HFFc6 (cell line): ENCODE measurements at regions not wholly inside any gene's neighbourhood (a gene's known extent, or its start where the extent isn't known, plus 50 kb on each side); places are given as distances from the start of the nearest gene placed in this dataset.

Experiments
- DNase-seq: peaks from one replicate; pipeline ENCODE4 v3.0.0-alpha.2; 2018
- H3K27ac Mint-ChIP-seq: 2 replicates; pipeline ENCODE4 v1.8.0; 2020; ENCODE audit warnings: mild to moderate bottlenecking, mixed read lengths
- H3K27me3 Mint-ChIP-seq: 2 replicates; pipeline ENCODE4 v1.8.0; 2021; ENCODE audit warnings: mild to moderate bottlenecking, moderate library complexity, mixed read lengths; ENCODE audit not compliant: insufficient read depth
- H3K36me3 Mint-ChIP-seq: 2 replicates; pipeline ENCODE4 v1.8.0; 2021; ENCODE audit warnings: low read depth, mixed read lengths
- H3K4me1 Mint-ChIP-seq: 2 replicates; pipeline ENCODE4 v1.8.0; 2020; ENCODE audit warnings: low read depth, mixed read lengths
- H3K4me3 Mint-ChIP-seq: 2 replicates; pipeline ENCODE4 v1.8.0; 2020; ENCODE audit warnings: mild to moderate bottlenecking, moderate library complexity, mixed read lengths
- H3K9me3 Mint-ChIP-seq: 2 replicates; pipeline ENCODE4 v1.8.0; 2020; ENCODE audit warnings: mild to moderate bottlenecking, mixed read lengths
- TF ChIP-seq, protein P1 (sequence below): fragments of 200-600 bp; sonication (generic); IDR thresholded peaks from 2 replicates; pipeline ENCODE4 v1.5.0; 2021; ENCODE audit warnings: antibody characterized with exemption, mild to moderate bottlenecking

DNA sequence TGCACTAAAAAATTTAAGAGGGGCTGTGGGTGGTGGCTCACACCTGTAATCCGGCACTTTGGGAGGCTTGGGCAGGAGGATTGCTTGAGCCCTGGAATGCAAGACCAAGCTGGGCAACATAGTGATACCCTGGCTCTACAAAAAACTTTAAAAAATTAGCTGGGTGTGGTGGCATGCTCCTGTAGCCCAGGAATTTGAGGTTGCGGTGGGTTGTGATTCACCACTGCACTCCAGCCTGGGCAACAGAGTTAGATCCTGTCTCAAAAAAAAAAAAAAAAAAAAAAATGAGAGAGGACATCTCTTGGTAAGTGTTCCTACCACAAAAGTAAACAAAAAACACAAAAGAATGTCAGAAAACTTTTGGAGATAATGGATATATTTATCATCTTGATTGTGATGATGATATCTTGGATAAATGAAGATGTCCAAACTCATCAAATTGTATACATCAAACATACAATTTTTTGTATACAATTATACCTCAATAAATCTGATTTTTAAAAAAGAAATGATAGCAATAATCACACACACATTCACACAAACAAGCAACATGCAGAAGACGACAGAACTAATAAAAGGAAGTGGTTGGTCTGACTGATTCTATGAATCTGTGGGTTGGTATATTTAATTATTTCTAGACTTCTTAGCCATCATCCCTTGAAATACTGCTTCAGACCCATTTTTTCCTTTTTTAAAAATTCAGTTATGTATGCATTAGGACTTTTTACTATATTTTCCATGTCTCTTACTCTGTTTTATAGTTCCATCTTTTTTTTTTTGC, 465.9 kb downstream of the PLA2G4A start:
- Mint-ChIP-seq H3K4me3 (no peak overlapping the region), H3K9me3 (peaks cover 37% of the 10 kb centered on the region)
- TF ChIP-seq, protein P1, sequence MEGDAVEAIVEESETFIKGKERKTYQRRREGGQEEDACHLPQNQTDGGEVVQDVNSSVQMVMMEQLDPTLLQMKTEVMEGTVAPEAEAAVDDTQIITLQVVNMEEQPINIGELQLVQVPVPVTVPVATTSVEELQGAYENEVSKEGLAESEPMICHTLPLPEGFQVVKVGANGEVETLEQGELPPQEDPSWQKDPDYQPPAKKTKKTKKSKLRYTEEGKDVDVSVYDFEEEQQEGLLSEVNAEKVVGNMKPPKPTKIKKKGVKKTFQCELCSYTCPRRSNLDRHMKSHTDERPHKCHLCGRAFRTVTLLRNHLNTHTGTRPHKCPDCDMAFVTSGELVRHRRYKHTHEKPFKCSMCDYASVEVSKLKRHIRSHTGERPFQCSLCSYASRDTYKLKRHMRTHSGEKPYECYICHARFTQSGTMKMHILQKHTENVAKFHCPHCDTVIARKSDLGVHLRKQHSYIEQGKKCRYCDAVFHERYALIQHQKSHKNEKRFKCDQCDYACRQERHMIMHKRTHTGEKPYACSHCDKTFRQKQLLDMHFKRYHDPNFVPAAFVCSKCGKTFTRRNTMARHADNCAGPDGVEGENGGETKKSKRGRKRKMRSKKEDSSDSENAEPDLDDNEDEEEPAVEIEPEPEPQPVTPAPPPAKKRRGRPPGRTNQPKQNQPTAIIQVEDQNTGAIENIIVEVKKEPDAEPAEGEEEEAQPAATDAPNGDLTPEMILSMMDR: no peak

GRCh38 chr1:187300081-187300480, 471.3 kb downstream of the PLA2G4A start:
- H3K4me1 Mint-ChIP-seq: no peaks in the 10 kb centered on the region
- H3K27ac Mint-ChIP-seq: no peak overlapping the region
- peaks cover 19% of the 10 kb centered on the region for H3K9me3 Mint-ChIP-seq
- DNase-seq: no peak
- no peaks in the 10 kb centered on the region for H3K27me3 Mint-ChIP-seq
- H3K36me3 Mint-ChIP-seq: peaks cover 6% of the 10 kb centered on the region; the same call in 1 of the 2 replicates
- no peak overlapping the region for H3K4me3 Mint-ChIP-seq
- TF ChIP-seq, protein P1: no peak

More for the DNA sequence above, 465.9 kb downstream of the PLA2G4A start:
- Mint-ChIP-seq H3K36me3 (peaks cover 5% of the 10 kb centered on the region; the same call in 1 of the 2 replicates), H3K27ac (no peak overlapping the region), H3K27me3 (no peaks in the 10 kb centered on the region), H3K4me1 (no peaks in the 10 kb centered on the region)
- DNase-seq: no peak

GRCh38 chr1:187306710-187307415, 478.1 kb downstream of the PLA2G4A start:
- no peaks in the 10 kb centered on the region for H3K4me1 Mint-ChIP-seq

DNA sequence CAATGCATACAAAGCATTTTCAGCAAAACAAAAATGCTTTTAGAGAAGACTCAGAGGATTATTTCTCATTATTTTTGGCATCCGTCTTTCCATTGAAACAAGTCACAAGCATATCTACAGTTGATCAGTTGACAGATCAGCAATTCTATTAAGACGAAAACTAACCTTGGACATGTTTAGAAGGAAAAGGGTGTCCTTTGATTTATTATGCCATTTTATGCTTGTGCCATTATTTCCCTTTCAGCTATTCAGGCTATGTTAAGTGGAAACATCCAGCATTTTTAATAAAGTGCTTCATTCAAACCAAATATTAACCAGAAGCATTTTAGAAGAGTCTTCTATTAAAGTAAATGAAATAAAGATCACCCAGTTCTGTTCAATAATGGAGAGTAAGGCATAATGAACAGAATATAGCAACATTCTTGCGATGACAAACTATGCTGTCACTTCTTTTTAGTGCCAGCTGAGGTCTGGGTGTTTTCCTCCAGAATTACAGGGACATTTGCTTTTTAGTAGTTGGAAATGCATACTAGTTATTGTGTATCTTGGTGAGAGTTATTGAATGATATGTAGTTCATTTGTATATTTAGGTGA, 481.4 kb downstream of the PLA2G4A start:
- H3K4me3 Mint-ChIP-seq: no peak overlapping the region
- no peak overlapping the region for H3K27ac Mint-ChIP-seq
- H3K4me1 Mint-ChIP-seq: no peaks in the 10 kb centered on the region
- no peaks in the 10 kb centered on the region for H3K36me3 Mint-ChIP-seq
- DNase-seq: no peak
- TF ChIP-seq, protein P1: no peak
- no peaks in the 10 kb centered on the region for H3K27me3 Mint-ChIP-seq
- H3K9me3 Mint-ChIP-seq: peaks cover 15% of the 10 kb centered on the region

More at GRCh38 chr1:187306710-187307415, 478.1 kb downstream of the PLA2G4A start:
- TF ChIP-seq, protein P1: no peak
- Mint-ChIP-seq H3K27ac (no peak overlapping the region), H3K9me3 (peaks cover 22% of the 10 kb centered on the region), H3K36me3 (peaks cover 6% of the 10 kb centered on the region; the same call in 1 of the 2 replicates), H3K4me3 (no peak overlapping the region), H3K27me3 (no peaks in the 10 kb centered on the region)
- no peak for DNase-seq

GRCh38 chr1:187313115-187313514, 484.4 kb downstream of the PLA2G4A start:
- Mint-ChIP-seq H3K27me3 (no peaks in the 10 kb centered on the region), H3K9me3 (peaks cover 23% of the 10 kb centered on the region), H3K4me1 (no peaks in the 10 kb centered on the region), H3K4me3 (no peak overlapping the region), H3K36me3 (no peaks in the 10 kb centered on the region), H3K27ac (no peak overlapping the region)
- TF ChIP-seq, protein P1: no peak
- no peak for DNase-seq
